ENCODE measurements at regions not wholly inside any gene's neighbourhood (a gene's known extent, or its start where the extent isn't known, plus 50 kb on each side); places are given as distances from the start of the nearest gene placed in this dataset.

- H3K4me1 ChIP-seq (ENCODE audit: control insufficient read depth, low read length): no peaks in the 10 kb centered on the region
- H3F3A ChIP-seq (ENCODE audit: control insufficient read depth, insufficient read depth): no peaks in the 10 kb centered on the region
- TF ChIP-seq EZH2phosphoT487 (IDR thresholded peaks at IDR 0.05; ENCODE audit: borderline replicate concordance, low read length): no peak
- TF ChIP-seq CTCF (IDR thresholded peaks at IDR 0.05; ENCODE audit: low read depth, low read length, poor library complexity, severe bottlenecking): no peak
- H3K27me3 ChIP-seq (ENCODE audit: control insufficient read depth, low read length): no peaks in the 10 kb centered on the region
- H3K9me3 ChIP-seq (ENCODE audit: control insufficient read depth, insufficient read depth, low read length): no peaks in the 10 kb centered on the region
- H3K4me2 ChIP-seq (ENCODE audit: low read length): no peak overlapping the region
- no peaks in the 10 kb centered on the region for H3K9me2 ChIP-seq (replicated peaks; ENCODE audit: control insufficient read depth, low read length)
- no peak overlapping the region for H3K4me3 ChIP-seq (ENCODE audit: low read length)
- H3K27ac ChIP-seq (ENCODE audit: low read depth, low read length): no peak overlapping the region
- no peaks in the 10 kb centered on the region for H3K79me2 ChIP-seq (ENCODE audit: control insufficient read depth, low read length)
- no peaks in the 10 kb centered on the region for H4K20me1 ChIP-seq (ENCODE audit: control insufficient read depth, insufficient read depth, low read depth, low read length)
- no peaks in the 10 kb centered on the region for H3K36me3 ChIP-seq (ENCODE audit: control insufficient read depth, low read length)
These were observed 338.5 kb upstream of the SLC30A5 start for GRCh38 chr5:68755293-68755692.

- TF ChIP-seq CTCF (IDR thresholded peaks at IDR 0.05; ENCODE audit: low read depth, low read length, poor library complexity, severe bottlenecking) (no peak), EZH2phosphoT487 (IDR thresholded peaks at IDR 0.05; ENCODE audit: borderline replicate concordance, low read length) (no peak)
- no peaks in the 10 kb centered on the region for H3K9me2 ChIP-seq (replicated peaks; ENCODE audit: control insufficient read depth, low read length)
- H3K4me1 ChIP-seq (ENCODE audit: control insufficient read depth, low read length): no peaks in the 10 kb centered on the region
- H3K4me2 ChIP-seq (ENCODE audit: low read length): no peak overlapping the region
- H3K27me3 ChIP-seq (ENCODE audit: control insufficient read depth, low read length): no peaks in the 10 kb centered on the region
- no peak overlapping the region for H3K4me3 ChIP-seq (ENCODE audit: low read length)
- no peaks in the 10 kb centered on the region for H4K20me1 ChIP-seq (ENCODE audit: control insufficient read depth, insufficient read depth, low read depth, low read length)
- H3K36me3 ChIP-seq (ENCODE audit: control insufficient read depth, low read length): no peaks in the 10 kb centered on the region
- H3F3A ChIP-seq (ENCODE audit: control insufficient read depth, insufficient read depth): no peaks in the 10 kb centered on the region
- H3K27ac ChIP-seq (ENCODE audit: low read depth, low read length): no peak overlapping the region
- no peaks in the 10 kb centered on the region for H3K9me3 ChIP-seq (ENCODE audit: control insufficient read depth, insufficient read depth, low read length)
- no peaks in the 10 kb centered on the region for H3K79me2 ChIP-seq (ENCODE audit: control insufficient read depth, low read length)
These were observed 336.8 kb upstream of the SLC30A5 start for GRCh38 chr5:68757006-68757405.

- Histone ChIP-seq H3F3A (ENCODE audit: control insufficient read depth, insufficient read depth) (no peaks in the 10 kb centered on the region), H4K20me1 (ENCODE audit: control insufficient read depth, insufficient read depth, low read depth, low read length) (no peaks in the 10 kb centered on the region), H3K4me2 (ENCODE audit: low read length) (no peak overlapping the region), H3K4me1 (ENCODE audit: control insufficient read depth, low read length) (no peaks in the 10 kb centered on the region), H3K9me2 (replicated peaks; ENCODE audit: control insufficient read depth, low read length) (no peaks in the 10 kb centered on the region), H3K36me3 (ENCODE audit: control insufficient read depth, low read length) (no peaks in the 10 kb centered on the region), H3K9me3 (ENCODE audit: control insufficient read depth, insufficient read depth, low read length) (no peaks in the 10 kb centered on the region), H3K27ac (ENCODE audit: low read depth, low read length) (no peak overlapping the region), H3K27me3 (ENCODE audit: control insufficient read depth, low read length) (no peaks in the 10 kb centered on the region), H3K4me3 (ENCODE audit: low read length) (no peak overlapping the region), H3K79me2 (ENCODE audit: control insufficient read depth, low read length) (no peaks in the 10 kb centered on the region)
- no peak for TF ChIP-seq CTCF (IDR thresholded peaks at IDR 0.05; ENCODE audit: low read depth, low read length, poor library complexity, severe bottlenecking)
- TF ChIP-seq EZH2phosphoT487 (IDR thresholded peaks at IDR 0.05; ENCODE audit: borderline replicate concordance, low read length): no peak
These were observed 336.1 kb upstream of the SLC30A5 start for GRCh38 chr5:68757626-68758212.

Data from DOHH2 (cell line).